HG03097 (cell line): ENCODE measurements at regions not wholly inside any gene's neighbourhood (a gene's known extent, or its start where the extent isn't known, plus 50 kb on each side); places are given as distances from the start of the nearest gene placed in this dataset.
"Not testable (repeated sequence)": the region's sequence is repeated elsewhere in the genome, so short reads cannot be mapped to it uniquely, and the experiment has no call there.

Experiments used
- ATAC-seq: cut with Tn5 transposase; IDR thresholded peaks from one replicate; pipeline ENCODE4 v1.9.1; 2021; ENCODE audit not compliant: unreplicated experiment, low FRiP score

GRCh38 chr1:38584448-38585355 lies 274.9 kb downstream of the RRAGC start:
- no peak for ATAC-seq

- ATAC-seq, result not testable (repeated sequence)
Measured at GRCh38 chr1:38583287-38583686, 276.3 kb downstream of the RRAGC start.

DNA sequence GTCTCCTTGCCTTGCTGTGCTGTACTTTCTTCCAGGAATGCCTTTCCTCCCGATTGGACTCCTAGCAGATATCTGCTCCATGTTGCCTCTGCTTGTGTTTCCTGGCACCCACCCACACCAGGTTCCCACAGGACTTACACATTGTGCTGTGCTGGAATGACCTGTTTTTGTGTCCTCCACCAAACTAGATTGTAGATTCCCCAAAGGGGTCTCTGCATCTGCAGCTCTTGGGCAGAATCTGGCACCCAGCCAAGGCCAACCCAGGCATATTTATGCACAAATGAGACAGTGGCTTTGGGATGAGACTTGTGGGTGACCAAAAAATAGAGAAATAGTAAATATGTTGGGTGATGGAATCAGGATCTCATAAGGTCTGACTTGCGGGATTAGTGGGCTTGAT lies 278.2 kb downstream of the RRAGC start:
- ATAC-seq, result no peak

- ATAC-seq, result no peak
Measured at GRCh38 chr1:38580594-38580993, 279.0 kb downstream of the RRAGC start.

GRCh38 chr1:38579056-38579455 lies 280.5 kb downstream of the RRAGC start:
- no peak for ATAC-seq

DNA sequence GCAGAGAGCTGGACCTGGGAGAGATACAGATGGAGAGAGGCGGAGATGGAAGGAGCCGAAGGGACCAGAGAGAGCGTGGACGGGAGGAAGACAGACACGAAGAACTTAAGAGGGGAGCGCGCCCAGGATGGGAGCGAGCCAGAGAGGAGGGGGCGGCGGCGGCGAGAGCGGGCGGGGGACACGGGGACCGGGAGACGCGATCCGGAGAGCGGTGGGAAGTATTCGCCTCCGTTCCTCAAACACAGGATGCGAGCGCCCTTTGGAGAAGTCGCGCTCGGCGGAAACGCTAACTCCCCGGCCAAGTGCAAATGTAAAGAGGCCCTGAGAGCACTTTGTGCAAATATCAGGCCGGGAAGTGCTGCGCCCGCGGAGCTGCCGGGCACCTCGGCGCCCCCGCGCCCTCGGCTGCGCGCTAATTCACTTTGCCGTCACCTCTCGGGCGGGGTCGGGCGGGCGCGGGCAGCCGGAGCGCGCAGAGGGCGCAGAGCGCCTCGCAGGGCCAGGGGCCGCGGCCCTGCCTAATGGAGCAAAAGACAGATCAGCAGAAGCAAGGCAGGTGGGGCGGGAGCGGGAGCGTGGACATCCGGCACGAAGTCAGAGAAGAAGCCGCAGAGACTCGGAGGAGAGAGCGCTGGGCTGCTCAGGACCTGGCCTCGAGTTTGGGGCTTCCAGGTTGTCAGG lies 281.2 kb downstream of the RRAGC start:
- ATAC-seq, result no peak

- no peak for ATAC-seq
Measured at GRCh38 chr1:38577937-38578270, 281.7 kb downstream of the RRAGC start.

DNA sequence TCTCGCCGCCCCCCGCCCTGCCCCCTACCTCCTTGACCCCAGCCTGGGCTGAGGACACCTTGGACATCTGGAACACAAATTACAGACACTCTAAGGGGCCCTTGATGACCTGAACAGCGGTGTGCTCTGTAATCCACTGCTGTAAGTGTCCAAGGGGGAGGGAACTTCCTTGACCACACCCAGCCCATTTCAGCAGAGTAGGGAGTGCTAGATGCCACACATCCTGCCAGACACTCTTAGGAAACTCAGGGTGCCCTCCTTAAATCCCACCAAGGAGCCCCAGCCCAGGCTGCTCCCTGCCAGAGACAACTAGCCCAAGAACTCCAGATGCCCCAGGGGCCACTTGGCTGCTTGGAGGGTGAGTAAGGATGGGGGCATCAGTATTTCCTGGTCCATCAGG lies 282.2 kb downstream of the RRAGC start:
- no peak for ATAC-seq

GRCh38 chr1:38576241-38576640 lies 283.3 kb downstream of the RRAGC start:
- ATAC-seq, result no peak

DNA sequence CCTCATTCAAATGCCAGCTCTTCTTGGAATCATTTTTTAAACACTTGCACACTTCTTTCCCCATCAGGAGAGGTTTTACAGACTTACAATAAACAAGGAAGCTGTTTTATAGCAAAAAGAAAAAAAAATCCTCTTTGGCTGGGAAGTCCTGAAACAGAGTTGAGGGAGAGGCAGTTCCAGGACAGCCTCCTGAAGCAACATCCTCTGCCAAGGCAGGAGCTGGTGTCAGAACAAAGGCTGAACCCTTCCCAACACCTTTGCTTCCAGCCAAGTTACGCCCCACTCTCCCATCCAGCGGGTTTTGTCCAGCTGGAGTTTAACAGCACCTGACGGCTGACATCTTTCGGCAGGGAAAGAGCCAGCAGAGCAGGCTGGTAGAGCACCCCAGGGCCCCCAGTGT lies 287.8 kb downstream of the RRAGC start:
- ATAC-seq, result no peak

DNA sequence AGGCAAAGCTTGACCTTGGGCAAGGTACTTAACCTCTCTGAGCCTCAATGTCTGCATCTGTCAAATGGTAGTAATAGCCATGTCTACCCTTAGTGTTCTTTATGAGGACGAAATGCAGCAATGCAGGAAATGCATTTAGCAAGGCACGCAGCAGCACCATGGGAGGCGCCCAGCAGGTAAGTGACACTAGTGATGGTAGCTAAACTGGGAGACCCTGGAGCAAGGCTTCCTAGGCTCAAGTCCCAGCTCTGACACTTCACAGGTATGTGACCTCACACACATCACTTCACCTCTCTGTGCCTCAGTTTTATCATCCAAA lies 289.0 kb downstream of the RRAGC start:
- no peak for ATAC-seq

- ATAC-seq, result no peak
Measured at GRCh38 chr1:38569932-38570656, 289.5 kb downstream of the RRAGC start.

DNA sequence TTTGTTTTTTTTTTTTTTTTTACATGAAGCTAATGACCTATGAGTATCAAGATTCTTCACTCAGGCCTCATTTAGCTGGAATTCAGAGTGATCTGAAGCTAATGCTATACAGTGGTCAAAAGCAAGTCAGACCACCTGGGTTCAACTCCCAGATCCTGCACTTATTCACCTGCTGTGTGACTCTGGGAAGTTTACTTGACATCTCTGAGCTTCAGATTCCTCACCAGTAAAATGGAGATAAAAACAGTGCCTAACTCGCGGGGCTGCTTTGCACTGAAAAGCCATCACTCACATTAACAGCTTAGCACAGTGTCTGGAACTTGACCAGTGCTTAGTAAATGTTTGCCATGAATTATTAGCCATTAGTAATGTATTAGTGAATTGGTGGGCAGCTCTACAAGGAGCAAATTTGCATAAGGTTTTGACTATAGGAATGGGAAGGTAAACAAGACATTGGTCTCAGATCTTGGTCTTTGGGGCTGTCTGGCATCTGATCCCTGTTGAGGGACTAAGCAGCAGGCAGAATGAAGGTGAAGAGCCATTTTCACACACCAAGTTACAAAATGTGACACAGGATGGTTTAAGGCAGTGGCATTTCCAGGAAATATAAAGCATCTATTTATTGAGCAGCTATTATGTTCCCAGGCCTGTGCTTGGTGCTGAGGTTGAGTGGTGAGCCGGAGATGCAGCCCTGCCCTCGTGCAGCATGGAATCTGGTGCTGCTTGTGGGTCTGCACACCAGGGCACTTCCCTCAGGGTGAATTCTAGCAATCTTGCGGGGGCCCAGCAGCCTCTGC lies 291.3 kb downstream of the RRAGC start:
- no peak for ATAC-seq

DNA sequence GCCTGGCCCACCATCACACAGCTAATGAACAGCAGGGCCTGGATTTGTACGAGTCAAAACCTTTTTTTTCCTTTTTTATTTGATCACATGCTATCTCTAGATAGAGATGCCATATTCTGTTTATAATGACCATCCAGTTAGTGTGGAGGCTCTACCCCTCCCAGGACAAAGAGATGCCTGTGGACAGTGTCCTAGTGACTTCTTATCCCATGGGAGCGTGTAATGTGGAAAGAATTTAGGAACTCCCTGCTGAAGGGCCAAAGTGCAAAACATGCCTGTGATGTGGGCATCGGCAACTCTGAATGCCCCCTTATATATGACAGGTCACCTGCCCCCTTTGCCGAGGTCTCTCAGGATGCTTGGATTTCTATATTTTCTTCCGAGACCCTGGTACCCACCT lies 292.2 kb downstream of the RRAGC start:
- ATAC-seq, result no peak

DNA sequence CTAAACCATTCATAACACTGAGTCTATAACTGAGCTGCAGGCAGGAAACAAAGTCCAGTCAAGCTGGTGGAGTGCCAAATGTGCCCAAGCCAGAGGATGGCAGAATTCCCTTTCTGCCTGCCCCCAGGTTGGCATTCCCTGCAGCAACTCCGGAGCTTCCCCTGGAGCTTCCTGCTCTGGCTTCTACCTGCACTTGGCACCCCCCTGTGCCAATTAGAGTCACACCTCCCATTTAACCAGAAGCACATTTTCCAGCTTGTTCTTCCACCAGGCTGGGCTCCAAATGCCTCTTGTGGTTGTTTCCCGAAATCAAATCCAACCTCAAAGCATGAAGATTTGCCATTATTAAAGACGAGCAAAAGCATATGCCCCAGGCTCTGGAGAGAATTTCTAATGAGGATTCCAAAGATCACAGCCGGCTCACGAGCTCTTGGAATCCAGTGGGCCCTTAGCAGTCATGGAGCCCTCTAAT lies 294.5 kb downstream of the RRAGC start:
- no peak for ATAC-seq

DNA sequence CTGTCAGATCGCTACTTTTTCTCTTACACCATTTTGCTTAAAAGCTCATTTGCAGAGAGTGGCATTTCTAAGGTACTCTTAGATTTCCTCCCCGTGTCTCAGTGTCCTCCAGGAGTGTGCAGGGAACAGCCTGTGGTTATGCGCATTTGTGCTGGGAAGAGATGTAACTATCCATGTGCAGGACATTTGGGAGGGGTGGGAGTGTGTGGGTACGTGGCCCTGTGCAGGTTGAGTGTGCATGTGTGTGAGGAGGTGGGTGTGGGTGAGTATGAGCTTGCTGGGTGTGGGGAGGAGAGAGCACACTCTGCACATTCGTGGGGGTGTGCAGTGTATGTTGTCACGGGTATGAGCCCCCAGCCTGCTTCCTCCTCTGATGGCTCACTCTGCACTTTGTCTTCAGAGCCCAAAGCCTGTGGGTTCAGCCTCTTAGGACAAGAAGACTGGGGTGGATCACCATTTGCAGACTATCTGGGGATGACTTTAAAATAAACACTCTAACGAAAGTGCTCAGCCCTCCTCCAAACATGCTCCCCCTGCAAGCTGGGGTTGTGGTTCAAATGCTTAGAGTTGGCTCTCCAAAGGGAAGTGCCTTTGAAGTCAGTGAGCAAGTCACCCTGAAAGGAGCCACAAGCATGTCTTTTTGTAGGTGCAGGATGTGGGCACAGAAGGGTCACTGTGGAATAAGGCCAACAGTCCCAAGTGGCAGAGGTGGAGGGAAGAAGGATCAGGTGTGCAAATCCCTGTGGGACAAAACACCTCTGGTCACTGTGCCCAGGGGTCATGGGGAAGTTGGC lies 295.4 kb downstream of the RRAGC start:
- ATAC-seq, result no peak

DNA sequence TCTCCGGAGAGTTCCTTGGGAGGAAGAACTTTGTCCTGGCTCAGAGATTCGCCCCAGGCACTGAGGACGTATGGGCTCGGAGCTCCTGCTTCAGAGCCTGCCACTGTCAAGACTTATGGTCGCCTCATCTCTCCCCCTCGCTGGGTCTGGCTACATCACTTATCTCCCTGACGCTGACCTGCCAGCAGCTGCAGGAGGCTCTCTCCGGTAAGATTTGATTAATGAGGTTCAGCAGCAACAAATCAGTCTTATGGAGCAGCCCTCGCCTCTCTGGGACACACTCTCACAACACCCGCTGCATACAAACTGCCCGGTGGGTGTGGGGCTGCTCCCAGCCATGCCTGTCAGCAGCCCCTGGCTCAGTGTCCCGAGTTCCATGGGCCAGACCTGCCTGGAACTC lies 297.8 kb downstream of the RRAGC start:
- no peak for ATAC-seq

DNA sequence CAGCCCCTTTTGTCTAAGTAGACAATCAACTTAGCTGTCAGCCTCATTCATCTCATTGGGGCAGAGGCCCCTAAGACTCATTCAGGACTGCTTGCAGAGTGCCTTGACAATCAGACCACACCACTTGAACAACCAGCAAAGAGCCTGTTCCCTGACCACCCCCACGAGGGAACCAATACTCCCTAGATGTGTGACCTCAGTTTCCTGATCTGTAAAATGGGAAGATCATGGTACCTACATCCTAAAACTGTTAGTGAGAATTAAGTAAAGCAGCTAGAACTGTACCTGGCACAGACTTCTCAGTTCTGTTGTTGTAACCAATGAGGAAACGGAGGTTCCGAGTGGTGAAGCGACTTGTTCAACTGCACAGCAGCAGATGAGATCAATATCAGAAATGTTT lies 298.5 kb downstream of the RRAGC start:
- no peak for ATAC-seq

- ATAC-seq, result no peak
Measured at GRCh38 chr1:38560457-38560856, 299.1 kb downstream of the RRAGC start.
